GM12865 (cell line): ENCODE measurements at regions not wholly inside any gene's neighbourhood (a gene's known extent, or its start where the extent isn't known, plus 50 kb on each side); places are given as distances from the start of the nearest gene placed in this dataset.
"Not testable (repeated sequence)": the region's sequence is repeated elsewhere in the genome, so short reads cannot be mapped to it uniquely, and the experiment has no call there.

Experiments
- DNase-seq: peaks from one replicate; pipeline ENCODE4 v3.0.0; 2010; ENCODE audit warnings: low read depth
- H3K4me3 ChIP-seq: 2 replicates; pipeline ENCODE4 v1.5.1; 2011; ENCODE audit warnings: mild to moderate bottlenecking, low read depth, low read length, control low read depth
- CTCF ChIP-seq: IDR thresholded peaks from 2 replicates; pipeline ENCODE4 v1.5.1; 2011; ENCODE audit warnings: low read length, control low read depth, low read depth, inconsistent platforms; ENCODE audit not compliant: insufficient read depth; ENCODE audit errors: missing control alignments

- no peak for DNase-seq
- H3K4me3 ChIP-seq: no peak overlapping the region
- no peak for TF ChIP-seq CTCF
These were observed 83.1 kb upstream of the VEPH1 start for GRCh38 chr3:157586293-157586692.

- DNase-seq: no peak
- no peak overlapping the region for H3K4me3 ChIP-seq
- TF ChIP-seq CTCF: no peak
These were observed 82.2 kb upstream of the VEPH1 start for GRCh38 chr3:157585386-157585785.

- TF ChIP-seq CTCF: no peak
- no peak overlapping the region for H3K4me3 ChIP-seq
These were observed 79.4 kb upstream of the VEPH1 start for GRCh38 chr3:157582637-157582973.

GRCh38 chr3:157581956-157582636 lies 78.9 kb upstream of the VEPH1 start:
- not testable (repeated sequence) for H3K4me3 ChIP-seq, DNase-seq

More at GRCh38 chr3:157582637-157582973, 79.4 kb upstream of the VEPH1 start:
- DNase-seq: no peak

- TF ChIP-seq CTCF: no peak
- no peak for DNase-seq
- no peak overlapping the region for H3K4me3 ChIP-seq
These were observed 78.2 kb upstream of the VEPH1 start for GRCh38 chr3:157581371-157581770.

- H3K4me3 ChIP-seq: no peak overlapping the region
- TF ChIP-seq CTCF: no peak
- DNase-seq: no peak
These were observed 75.0 kb upstream of the VEPH1 start for GRCh38 chr3:157578181-157578580.

- no peak for TF ChIP-seq CTCF
- DNase-seq: no peak
- H3K4me3 ChIP-seq: no peak overlapping the region
These were observed 71.3 kb upstream of the VEPH1 start for GRCh38 chr3:157574531-157574930.
